ENCODE measurements at regions not wholly inside any gene's neighbourhood (a gene's known extent, or its start where the extent isn't known, plus 50 kb on each side); places are given as distances from the start of the nearest gene placed in this dataset.

- Histone ChIP-seq H4K5ac (ENCODE audit: insufficient read length, low read depth, low read length) (no peak overlapping the region), H3K4me1 (replicated peaks in 1 of 4; ENCODE audit: control insufficient read depth in 3 of 4, insufficient read depth in 4 of 4, low read length in 3 of 4) (peaks cover 0 to 5% (median 0%) of the 10 kb centered on the region in 4 experiments; a peak in 3 of 7 replicates), H3K14ac (ENCODE audit: insufficient read length) (no peak overlapping the region), H3K23me2 (ENCODE audit: low read depth, low read length) (no peaks in the 10 kb centered on the region), H2BK120ac (replicated peaks; ENCODE audit: low read depth, low read length) (no peak overlapping the region), H3K4me2 (ENCODE audit: insufficient read depth in 1 of 2, low read depth in 2 of 2, low read length in 2 of 2) (no peak overlapping the region), H3K79me1 (ENCODE audit: low read depth, low read length) (no peaks in the 10 kb centered on the region), H3K56ac (replicated peaks; ENCODE audit: insufficient read length, low read depth, low read length) (no peak overlapping the region), H3K23ac (ENCODE audit: insufficient read length) (no peak overlapping the region), H4K8ac (ENCODE audit: extremely low read depth, insufficient read depth, low read length) (no peak overlapping the region), H3K18ac (ENCODE audit: extremely low read depth, low read length) (no peak overlapping the region), H3K27ac (ENCODE audit: low read depth, low read length) (no peak overlapping the region), H3K9me3 (ENCODE audit: insufficient read depth in 2 of 2, low read depth in 1 of 2, low read length in 1 of 2) (peaks cover 0 to 5% of the 10 kb centered on the region in 2 experiments; a peak in 3 of 4 replicates), H2BK5ac (ENCODE audit: low read depth, low read length) (no peak overlapping the region), H3K79me2 (ENCODE audit: control insufficient read depth in 1 of 2, insufficient read depth in 2 of 2, low read length in 2 of 2) (no peaks in the 10 kb centered on the region), H2BK20ac (ENCODE audit: low read length) (no peak overlapping the region), H3K4me3 (ENCODE audit: extremely low read depth in 1 of 4, insufficient read depth in 2 of 4, low read depth in 3 of 4, low read length in 4 of 4) (no peak overlapping the region), H3K4ac (replicated peaks; ENCODE audit: insufficient read length, low read depth, low read length) (no peak overlapping the region), H3K27me3 (replicated peaks in 1 of 4; ENCODE audit: control insufficient read depth in 3 of 4, extremely low read depth in 1 of 4, insufficient read depth in 3 of 4, low read length in 3 of 4) (no peaks in the 10 kb centered on the region), H2BK15ac (ENCODE audit: low read length) (no peak overlapping the region), H3K9ac (replicated peaks in 1 of 4; ENCODE audit: extremely low read depth in 1 of 4, low read depth in 3 of 4, low read length in 3 of 4) (no peak overlapping the region), H2AK5ac (ENCODE audit: low read depth, low read length) (no peak overlapping the region), H4K20me1 (replicated peaks in 1 of 2; ENCODE audit: control insufficient read depth in 1 of 2, insufficient read depth in 2 of 2, low read length in 2 of 2) (no peaks in the 10 kb centered on the region), H3K36me3 (ENCODE audit: control insufficient read depth in 2 of 4, insufficient read depth in 4 of 4, low read length in 3 of 4) (no peaks in the 10 kb centered on the region), H4K91ac (replicated peaks; ENCODE audit: insufficient read length, low read length) (no peak overlapping the region), H2AFZ (ENCODE audit: low read length) (no peak overlapping the region), H2BK12ac (ENCODE audit: low read depth, low read length) (no peak overlapping the region)
- POLR2A ChIA-PET (ENCODE audit: partially characterized antibody), result no interaction called here
- FAIRE-seq, result no peak
- CTCF ChIA-PET (ENCODE audit: partially characterized antibody), result no interaction called here
- 91% methylated on average over 8 of the region's 19 CpGs; no CpG with 5 or more reads in 1 of the 2 experiments for WGBS, 2 experiments (ENCODE audit: extremely low coverage in 1 of 2, insufficient coverage in 1 of 2, insufficient read length in 1 of 2, insufficient replicate concordance in 2 of 2, low coverage in 1 of 2, low lambda C conversion rate in 2 of 2, missing lambda C conversion rate in 1 of 2)
- DNase-seq (ENCODE audit: low read depth in 1 of 2, low spot score in 2 of 2), result no peak
- TF ChIP-seq KDM5A (IDR thresholded peaks at IDR 0.05; ENCODE audit: low read length), result no peak
- TF ChIP-seq NANOG (IDR thresholded peaks at IDR 0.05; ENCODE audit: insufficient read depth, low read depth, low read length, poor library complexity, severe bottlenecking), result no peak
- no peak for TF ChIP-seq SP4 (IDR thresholded peaks at IDR 0.05; ENCODE audit: low read length)
- no peak for TF ChIP-seq CREB1 (IDR thresholded peaks at IDR 0.05)
- TF ChIP-seq TEAD4 (IDR thresholded peaks at IDR 0.05; ENCODE audit: low read depth, low read length), result no peak
- TF ChIP-seq TAF7 (optimal IDR thresholded peaks at IDR 0.05; ENCODE audit: borderline replicate concordance, low read depth, low read length), result no peak
- TF ChIP-seq GTF2F1 (IDR thresholded peaks at IDR 0.05; ENCODE audit: borderline replicate concordance, low read depth, low read length), result no peak
- no peak for TF ChIP-seq KDM1A (IDR thresholded peaks at IDR 0.05; ENCODE audit: borderline replicate concordance, low read length)
- TF ChIP-seq CTBP2 (IDR thresholded peaks at IDR 0.05; ENCODE audit: borderline replicate concordance, insufficient read depth, insufficient read length, low read length), result no peak
- no peak for TF ChIP-seq CHD1 (IDR thresholded peaks at IDR 0.05; ENCODE audit: low read depth, low read length)
- no peak for TF ChIP-seq POU5F1 (IDR thresholded peaks at IDR 0.05; ENCODE audit: low read depth, low read length)
- TF ChIP-seq ATF3 (IDR thresholded peaks at IDR 0.05; ENCODE audit: insufficient read depth, low read depth, low read length), result no peak
- no peak for TF ChIP-seq SIX5 (IDR thresholded peaks at IDR 0.05; ENCODE audit: low read depth, low read length)
- TF ChIP-seq ATF2 (IDR thresholded peaks at IDR 0.05; ENCODE audit: low read length), result no peak
Measured at GRCh38 chr19:30626626-30626966, 254.4 kb downstream of the ZNF536 start.
